HG02571 (cell line): ENCODE measurements at regions not wholly inside any gene's neighbourhood (a gene's known extent, or its start where the extent isn't known, plus 50 kb on each side); places are given as distances from the start of the nearest gene placed in this dataset.
"Not testable (repeated sequence)": the region's sequence is repeated elsewhere in the genome, so short reads cannot be mapped to it uniquely, and the experiment has no call there.

Source experiments
- ATAC-seq: cut with Tn5 transposase; IDR thresholded peaks from one replicate; pipeline ENCODE4 v1.9.1; 2021; ENCODE audit warnings: mild to moderate bottlenecking, moderate library complexity; ENCODE audit not compliant: unreplicated experiment

- no peak for ATAC-seq
These were observed 834.4 kb upstream of the NRXN1 start for GRCh38 chr2:51866361-51866760.

GRCh38 chr2:51859260-51859659, 827.3 kb upstream of the NRXN1 start:
- no peak for ATAC-seq

- ATAC-seq: no peak
These were observed 823.8 kb upstream of the NRXN1 start for GRCh38 chr2:51855683-51856082.

- ATAC-seq: no peak
These were observed 814.9 kb upstream of the NRXN1 start for GRCh38 chr2:51846796-51847195.

- ATAC-seq: no peak
These were observed 814.1 kb upstream of the NRXN1 start for GRCh38 chr2:51846018-51846417.

- ATAC-seq: no peak
These were observed 812.7 kb upstream of the NRXN1 start for GRCh38 chr2:51844596-51844995.

GRCh38 chr2:51829477-51829876, 797.5 kb upstream of the NRXN1 start:
- no peak for ATAC-seq

GRCh38 chr2:51825823-51826222, 793.9 kb upstream of the NRXN1 start:
- no peak for ATAC-seq

- ATAC-seq: no peak
These were observed 781.3 kb upstream of the NRXN1 start for GRCh38 chr2:51813247-51813646.

GRCh38 chr2:51812138-51812866, 780.4 kb upstream of the NRXN1 start:
- ATAC-seq: no peak

GRCh38 chr2:51810197-51810596, 778.3 kb upstream of the NRXN1 start:
- no peak for ATAC-seq

- no peak for ATAC-seq
These were observed 775.3 kb upstream of the NRXN1 start for GRCh38 chr2:51807229-51807628.

GRCh38 chr2:51795248-51795888, 763.4 kb upstream of the NRXN1 start:
- no peak for ATAC-seq

- no peak for ATAC-seq
These were observed 759.6 kb upstream of the NRXN1 start for GRCh38 chr2:51791496-51791895.

GRCh38 chr2:51790854-51791253, 758.9 kb upstream of the NRXN1 start:
- ATAC-seq: no peak

GRCh38 chr2:51789918-51790317, 758.0 kb upstream of the NRXN1 start:
- ATAC-seq: no peak

GRCh38 chr2:51782921-51783765, 751.2 kb upstream of the NRXN1 start:
- no peak for ATAC-seq

GRCh38 chr2:51781691-51782090, 749.8 kb upstream of the NRXN1 start:
- no peak for ATAC-seq

GRCh38 chr2:51780353-51780752, 748.4 kb upstream of the NRXN1 start:
- ATAC-seq: no peak

- ATAC-seq: not testable (repeated sequence)
These were observed 747.8 kb upstream of the NRXN1 start for GRCh38 chr2:51779723-51780122.

GRCh38 chr2:51778806-51779205, 746.9 kb upstream of the NRXN1 start:
- ATAC-seq: no peak

GRCh38 chr2:51774606-51775005, 742.7 kb upstream of the NRXN1 start:
- not testable (repeated sequence) for ATAC-seq
